ENCODE measurements at regions not wholly inside any gene's neighbourhood (a gene's known extent, or its start where the extent isn't known, plus 50 kb on each side); places are given as distances from the start of the nearest gene placed in this dataset.

DNA sequence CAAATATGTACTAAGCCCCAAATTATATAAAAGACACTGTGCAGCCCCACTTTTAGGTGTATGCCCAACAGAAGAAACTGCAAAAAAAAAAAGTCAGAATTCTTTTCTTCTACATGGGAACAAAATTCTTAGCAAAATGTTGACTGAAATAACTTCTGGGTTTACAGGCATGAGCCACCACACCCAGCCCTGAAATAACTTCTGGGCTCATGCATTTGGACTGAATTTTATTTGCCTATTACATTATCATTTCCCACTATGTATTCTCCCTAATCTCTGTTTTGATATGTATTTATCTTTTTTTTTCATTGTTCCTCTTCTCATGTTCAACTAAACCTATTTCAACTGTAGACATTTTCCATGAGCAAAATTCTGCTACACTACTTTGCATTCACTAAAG is 169.2 kb downstream of the GRIN2B start:
- no peaks in the 10 kb centered on the region for H3K9me3 ChIP-seq (ENCODE audit: control insufficient read depth, insufficient read depth, low read depth, low read length)
- no peaks in the 10 kb centered on the region for H3K27me3 ChIP-seq (ENCODE audit: control insufficient read depth, insufficient read depth, low read length)
- H3K4me3 ChIP-seq (ENCODE audit: low read depth in 2 of 2, low read length in 2 of 2) = no peak overlapping the region
- no peak for TF ChIP-seq TCF7L2 (IDR thresholded peaks at IDR 0.05; ENCODE audit: low read depth, low read length)
- no peak for TF ChIP-seq POLR2AphosphoS5 (IDR thresholded peaks at IDR 0.05; ENCODE audit: low read depth, low read length)
- no peak for TF ChIP-seq REST (IDR thresholded peaks at IDR 0.05; ENCODE audit: insufficient read depth in 1 of 2, low read depth in 2 of 2, low read length in 1 of 2)
- no peak for TF ChIP-seq SIN3A (IDR thresholded peaks at IDR 0.05; ENCODE audit: borderline replicate concordance, insufficient read depth, low read depth, low read length)
- TF ChIP-seq, protein P1, sequence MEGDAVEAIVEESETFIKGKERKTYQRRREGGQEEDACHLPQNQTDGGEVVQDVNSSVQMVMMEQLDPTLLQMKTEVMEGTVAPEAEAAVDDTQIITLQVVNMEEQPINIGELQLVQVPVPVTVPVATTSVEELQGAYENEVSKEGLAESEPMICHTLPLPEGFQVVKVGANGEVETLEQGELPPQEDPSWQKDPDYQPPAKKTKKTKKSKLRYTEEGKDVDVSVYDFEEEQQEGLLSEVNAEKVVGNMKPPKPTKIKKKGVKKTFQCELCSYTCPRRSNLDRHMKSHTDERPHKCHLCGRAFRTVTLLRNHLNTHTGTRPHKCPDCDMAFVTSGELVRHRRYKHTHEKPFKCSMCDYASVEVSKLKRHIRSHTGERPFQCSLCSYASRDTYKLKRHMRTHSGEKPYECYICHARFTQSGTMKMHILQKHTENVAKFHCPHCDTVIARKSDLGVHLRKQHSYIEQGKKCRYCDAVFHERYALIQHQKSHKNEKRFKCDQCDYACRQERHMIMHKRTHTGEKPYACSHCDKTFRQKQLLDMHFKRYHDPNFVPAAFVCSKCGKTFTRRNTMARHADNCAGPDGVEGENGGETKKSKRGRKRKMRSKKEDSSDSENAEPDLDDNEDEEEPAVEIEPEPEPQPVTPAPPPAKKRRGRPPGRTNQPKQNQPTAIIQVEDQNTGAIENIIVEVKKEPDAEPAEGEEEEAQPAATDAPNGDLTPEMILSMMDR (IDR thresholded peaks at IDR 0.05) = no peak
- intact Hi-C loops (cut with micrococcal nuclease; ENCODE audit: unreplicated experiment) (no loop called here), in situ Hi-C loops (cut with HindIII; ENCODE audit: low pct_unique_long_range_greater_than_20kb, low sequenced_read_pairs) (no loop called here)
- no TSS peak for BruUV-seq (replicated peaks)
- no peaks in the 10 kb centered on the region for H3K36me3 ChIP-seq (ENCODE audit: control insufficient read depth, insufficient read depth, low read length)
- H3K4me1 ChIP-seq (ENCODE audit: control insufficient read depth, insufficient read depth, low read length) = no peaks in the 10 kb centered on the region
- ChIA-PET POLR2A (no interaction called here), CTCF (interaction anchor here (0.7 kb wide), 1 partner anchor 197 kb away, joined by 5 read pairs; no protein-coding TSS in a partner anchor)
- ATAC-seq (no peak), DNase-seq (ENCODE audit: low read depth, low spot score) (no peak)
- no peak overlapping the region for H3K27ac ChIP-seq (ENCODE audit: low read length)

- no peak for ATAC-seq
- no peaks in the 10 kb centered on the region for H3K27me3 ChIP-seq (ENCODE audit: control insufficient read depth, insufficient read depth, low read length)
- no peaks in the 10 kb centered on the region for H3K36me3 ChIP-seq (ENCODE audit: control insufficient read depth, insufficient read depth, low read length)
- H3K4me1 ChIP-seq (ENCODE audit: control insufficient read depth, insufficient read depth, low read length) = no peaks in the 10 kb centered on the region
- intact Hi-C loops (cut with micrococcal nuclease; ENCODE audit: unreplicated experiment) = no loop called here
- ChIA-PET CTCF (no interaction called here), POLR2A (no interaction called here)
- H3K27ac ChIP-seq (ENCODE audit: low read length) = no peak overlapping the region
- H3K4me3 ChIP-seq (ENCODE audit: low read depth in 2 of 2, low read length in 2 of 2) = no peak overlapping the region
- TF ChIP-seq REST (IDR thresholded peaks at IDR 0.05; ENCODE audit: insufficient read depth in 1 of 2, low read depth in 2 of 2, low read length in 1 of 2) (no peak), POLR2AphosphoS5 (IDR thresholded peaks at IDR 0.05; ENCODE audit: low read depth, low read length) (no peak), TCF7L2 (IDR thresholded peaks at IDR 0.05; ENCODE audit: low read depth, low read length) (no peak), SIN3A (IDR thresholded peaks at IDR 0.05; ENCODE audit: borderline replicate concordance, insufficient read depth, low read depth, low read length) (no peak)
- TF ChIP-seq, protein P1 (IDR thresholded peaks at IDR 0.05) = no peak
- H3K9me3 ChIP-seq (ENCODE audit: control insufficient read depth, insufficient read depth, low read depth, low read length) = no peaks in the 10 kb centered on the region
- no TSS peak for BruUV-seq (replicated peaks)
- no peak for DNase-seq (ENCODE audit: low read depth, low spot score)
- in situ Hi-C loops (cut with HindIII; ENCODE audit: low pct_unique_long_range_greater_than_20kb, low sequenced_read_pairs) = no loop called here
Measured at GRCh38 chr12:13811061-13811460, 170.3 kb downstream of the GRIN2B start.

All from Panc1 (cell line).